ENCODE measurements at regions not wholly inside any gene's neighbourhood (a gene's known extent, or its start where the extent isn't known, plus 50 kb on each side); places are given as distances from the start of the nearest gene placed in this dataset.
"Not testable (repeated sequence)": the region's sequence is repeated elsewhere in the genome, so short reads cannot be mapped to it uniquely, and the experiment has no call there.

- no peak overlapping the region for H3K27ac ChIP-seq
- ChIA-PET CTCF (no interaction called here), POLR2A (ENCODE audit: low non-redundant PET) (no interaction called here)
- no peak for TF ChIP-seq CTCF (conservative IDR thresholded peaks at IDR 0.05; ENCODE audit: low read depth)
- no peak for DNase-seq (ENCODE audit: low spot score)
Observed at GRCh38 chr4:18421519-18421918, 400.0 kb upstream of the LCORL start.

GRCh38 chr4:18419780-18420179 is 398.2 kb upstream of the LCORL start:
- no peak for DNase-seq (ENCODE audit: low spot score)
- POLR2A ChIA-PET (ENCODE audit: low non-redundant PET), result no interaction called here
- CTCF ChIA-PET, result no interaction called here
- no peak for TF ChIP-seq CTCF (conservative IDR thresholded peaks at IDR 0.05; ENCODE audit: low read depth)
- no peak overlapping the region for H3K27ac ChIP-seq

GRCh38 chr4:18418195-18418898 is 396.8 kb upstream of the LCORL start:
- H3K27ac ChIP-seq; POLR2A ChIA-PET (ENCODE audit: low non-redundant PET); CTCF ChIA-PET; DNase-seq (ENCODE audit: low spot score): not testable (repeated sequence)

GRCh38 chr4:18417651-18418050 is 396.1 kb upstream of the LCORL start:
- CTCF ChIA-PET; H3K27ac ChIP-seq; DNase-seq (ENCODE audit: low spot score); POLR2A ChIA-PET (ENCODE audit: low non-redundant PET): not testable (repeated sequence)

GRCh38 chr4:18406264-18406663 is 384.7 kb upstream of the LCORL start:
- ChIA-PET POLR2A (ENCODE audit: low non-redundant PET) (no interaction called here), CTCF (no interaction called here)
- H3K27ac ChIP-seq, result no peak overlapping the region
- TF ChIP-seq CTCF (conservative IDR thresholded peaks at IDR 0.05; ENCODE audit: low read depth), result no peak
- DNase-seq (ENCODE audit: low spot score), result no peak

- no peak for TF ChIP-seq CTCF (conservative IDR thresholded peaks at IDR 0.05; ENCODE audit: low read depth)
- ChIA-PET CTCF (no interaction called here), POLR2A (ENCODE audit: low non-redundant PET) (no interaction called here)
- H3K27ac ChIP-seq, result no peak overlapping the region
- no peak for DNase-seq (ENCODE audit: low spot score)
Observed at GRCh38 chr4:18405054-18405453, 383.5 kb upstream of the LCORL start.

- TF ChIP-seq CTCF (conservative IDR thresholded peaks at IDR 0.05; ENCODE audit: low read depth), result no peak
- POLR2A ChIA-PET (ENCODE audit: low non-redundant PET), result no interaction called here
- CTCF ChIA-PET, result no interaction called here
- H3K27ac ChIP-seq, result no peak overlapping the region
- no peak for DNase-seq (ENCODE audit: low spot score)
Observed at GRCh38 chr4:18404642-18405041, 383.1 kb upstream of the LCORL start.

- DNase-seq (ENCODE audit: low spot score), result no peak
- ChIA-PET POLR2A (ENCODE audit: low non-redundant PET) (no interaction called here), CTCF (no interaction called here)
- no peak overlapping the region for H3K27ac ChIP-seq
- no peak for TF ChIP-seq CTCF (conservative IDR thresholded peaks at IDR 0.05; ENCODE audit: low read depth)
Observed at GRCh38 chr4:18403327-18403726, 381.8 kb upstream of the LCORL start.
